ENCODE measurements at regions not wholly inside any gene's neighbourhood (a gene's known extent, or its start where the extent isn't known, plus 50 kb on each side); places are given as distances from the start of the nearest gene placed in this dataset.

DNA sequence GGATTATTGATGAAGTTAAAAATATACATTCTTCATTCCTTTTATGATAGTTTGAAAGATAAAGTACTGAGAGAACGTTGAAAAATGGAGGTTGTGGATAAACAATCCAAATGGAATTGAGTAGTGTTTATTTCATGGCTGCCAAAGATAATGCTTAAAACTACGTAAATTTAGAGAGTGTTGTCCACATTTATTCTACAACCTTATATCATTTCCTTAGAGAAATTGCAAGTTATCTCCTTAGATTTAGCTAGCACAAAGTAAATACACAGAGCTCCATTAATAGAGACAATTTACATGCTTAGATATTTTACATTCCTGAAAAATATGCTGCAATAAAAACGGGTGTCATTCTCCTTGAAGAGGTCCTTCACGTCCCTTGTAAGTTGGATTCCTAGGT is 146.5 kb upstream of the CCDC179 start:
- TF ChIP-seq, protein P1, sequence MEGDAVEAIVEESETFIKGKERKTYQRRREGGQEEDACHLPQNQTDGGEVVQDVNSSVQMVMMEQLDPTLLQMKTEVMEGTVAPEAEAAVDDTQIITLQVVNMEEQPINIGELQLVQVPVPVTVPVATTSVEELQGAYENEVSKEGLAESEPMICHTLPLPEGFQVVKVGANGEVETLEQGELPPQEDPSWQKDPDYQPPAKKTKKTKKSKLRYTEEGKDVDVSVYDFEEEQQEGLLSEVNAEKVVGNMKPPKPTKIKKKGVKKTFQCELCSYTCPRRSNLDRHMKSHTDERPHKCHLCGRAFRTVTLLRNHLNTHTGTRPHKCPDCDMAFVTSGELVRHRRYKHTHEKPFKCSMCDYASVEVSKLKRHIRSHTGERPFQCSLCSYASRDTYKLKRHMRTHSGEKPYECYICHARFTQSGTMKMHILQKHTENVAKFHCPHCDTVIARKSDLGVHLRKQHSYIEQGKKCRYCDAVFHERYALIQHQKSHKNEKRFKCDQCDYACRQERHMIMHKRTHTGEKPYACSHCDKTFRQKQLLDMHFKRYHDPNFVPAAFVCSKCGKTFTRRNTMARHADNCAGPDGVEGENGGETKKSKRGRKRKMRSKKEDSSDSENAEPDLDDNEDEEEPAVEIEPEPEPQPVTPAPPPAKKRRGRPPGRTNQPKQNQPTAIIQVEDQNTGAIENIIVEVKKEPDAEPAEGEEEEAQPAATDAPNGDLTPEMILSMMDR (IDR thresholded peaks at IDR 0.05) = no peak
- no peak for TF ChIP-seq POLR2A (IDR thresholded peaks at IDR 0.05)
- TF ChIP-seq POLR2AphosphoS5 (IDR thresholded peaks at IDR 0.05) = no peak
- TF ChIP-seq EP300 (IDR thresholded peaks at IDR 0.05) = no peak

All from stomach (tissue), 4 donors.